ENCODE measurements at regions not wholly inside any gene's neighbourhood (a gene's known extent, or its start where the extent isn't known, plus 50 kb on each side); places are given as distances from the start of the nearest gene placed in this dataset.
A peak's percentile ranks its signal among the peaks of the same experiment; 100 is the strongest.
"Not testable (repeated sequence)": the region's sequence is repeated elsewhere in the genome, so short reads cannot be mapped to it uniquely, and the experiment has no call there.

DNA sequence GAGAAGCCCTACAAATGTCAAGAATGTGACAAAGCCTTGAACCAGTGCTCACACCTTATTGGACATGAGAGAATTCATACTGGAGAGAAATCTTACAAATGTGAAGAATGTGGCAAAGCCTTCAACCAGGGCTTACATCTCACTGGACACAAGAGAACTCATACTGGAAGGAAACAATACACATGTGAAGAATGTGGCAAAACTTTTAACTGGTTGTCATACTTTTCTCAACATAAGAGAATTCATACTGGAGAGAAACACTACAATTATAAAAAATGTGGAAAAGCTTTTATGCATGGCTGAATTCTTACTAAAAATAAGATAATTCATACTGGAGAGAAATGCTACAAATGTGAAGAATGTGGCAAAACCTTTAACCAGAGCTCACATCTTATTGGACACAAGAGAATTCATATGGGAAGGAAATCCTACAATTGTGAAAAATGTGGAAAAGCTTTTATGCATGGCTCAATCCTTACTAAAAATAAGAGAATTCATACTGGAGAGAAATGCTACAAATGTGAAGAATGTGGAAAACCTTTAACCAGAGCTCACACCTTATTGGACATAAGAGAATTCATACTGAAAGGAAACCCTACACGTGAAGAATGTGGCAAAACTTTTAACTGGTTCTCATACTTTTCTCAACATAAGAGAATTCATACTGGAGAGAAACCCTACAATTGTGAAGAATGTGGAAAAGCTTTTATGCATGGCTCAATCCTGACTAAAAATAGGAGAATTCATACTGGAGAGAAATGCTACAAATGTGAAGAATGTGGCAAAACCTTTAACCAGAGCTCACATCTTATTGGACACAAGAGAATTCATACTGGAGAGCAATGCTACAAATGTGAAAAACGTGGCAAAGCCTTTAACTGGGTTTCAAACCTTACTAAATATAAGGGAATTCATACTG lies 350.6 kb upstream of the NUPR2 start:
- not testable (repeated sequence) for DNase-seq

DNA sequence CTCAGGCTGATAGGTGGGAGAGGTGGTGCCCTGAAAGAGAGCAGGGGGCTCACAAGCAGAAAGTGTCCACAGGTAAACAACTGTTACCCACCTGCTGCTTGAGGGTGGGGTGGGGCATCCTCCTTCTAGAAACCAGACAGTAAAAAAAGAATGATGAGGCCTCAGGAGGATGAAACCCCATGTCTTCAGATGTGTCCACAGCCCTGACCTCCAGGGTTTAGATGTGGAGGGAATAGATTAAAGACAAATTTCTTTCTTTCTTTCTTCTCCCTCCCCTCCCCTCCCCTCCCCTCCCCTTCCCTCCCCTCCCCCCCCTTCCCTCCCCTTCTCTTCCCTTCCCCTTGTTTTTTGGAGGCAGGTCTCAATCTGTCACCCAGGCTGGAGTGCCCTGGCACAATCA lies 333.5 kb upstream of the NUPR2 start:
- DNase-seq, result no peak

DNA sequence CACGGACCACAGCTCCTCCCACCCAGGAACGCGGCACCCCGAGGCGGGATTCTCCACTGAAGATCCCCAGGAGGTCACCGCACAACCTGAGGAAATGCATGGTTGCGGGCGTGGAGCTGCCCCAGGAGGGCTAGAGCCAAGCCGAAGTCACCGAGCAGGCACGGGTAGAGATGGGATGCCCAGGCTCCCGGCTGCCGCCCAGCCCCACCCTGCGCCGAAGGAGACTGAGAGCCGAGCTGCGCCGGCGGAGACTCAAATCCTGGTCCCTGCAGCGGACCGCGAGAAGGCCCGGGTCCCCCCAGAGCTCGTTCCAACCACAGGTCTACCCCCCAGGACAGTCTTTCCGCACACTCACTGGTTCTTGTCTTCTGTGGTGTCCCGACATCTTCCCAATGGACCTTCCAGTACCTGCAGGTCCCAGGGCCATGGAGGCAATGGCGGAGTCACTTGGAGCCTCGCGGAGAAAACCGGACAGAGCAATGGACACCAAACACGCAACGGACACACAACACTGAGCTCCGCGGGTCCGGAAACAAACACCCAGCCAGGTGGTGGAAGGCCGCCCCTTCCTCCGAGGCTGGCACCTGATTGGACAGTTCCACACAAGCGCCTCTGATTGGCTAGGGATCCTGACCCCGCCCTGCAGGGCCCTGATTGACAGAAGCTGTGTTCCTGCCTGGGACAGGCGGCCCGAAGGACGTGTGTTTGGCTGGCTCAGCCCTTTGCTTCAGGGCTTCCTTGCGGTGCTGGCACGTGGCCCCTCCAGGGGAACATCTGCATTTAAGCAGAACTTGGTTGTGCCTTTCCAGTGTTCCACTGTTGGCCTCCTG lies 331.9 kb upstream of the NUPR2 start:
- peak in 8 of 51 donors; percentile 0 to 48 (median 8) for DNase-seq

DNA sequence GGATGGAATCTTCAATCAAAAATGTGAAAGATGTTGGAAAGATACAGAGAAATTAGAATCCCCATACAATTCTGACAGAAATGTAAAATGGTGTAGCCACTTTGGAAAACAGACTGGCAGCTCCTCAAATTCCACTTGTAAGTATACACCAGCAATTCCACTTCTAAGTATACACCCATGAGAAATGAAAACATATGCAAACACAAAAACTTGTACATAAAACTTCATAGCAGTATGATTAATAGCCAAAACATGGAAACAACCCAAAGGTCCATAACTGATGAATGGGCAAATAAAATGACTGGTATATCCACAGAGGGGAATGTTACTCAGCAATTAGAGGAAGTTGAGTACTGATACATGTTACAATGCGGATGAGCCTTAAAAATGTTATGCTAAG lies 304.3 kb upstream of the NUPR2 start:
- DNase-seq, result not testable (repeated sequence)

DNA sequence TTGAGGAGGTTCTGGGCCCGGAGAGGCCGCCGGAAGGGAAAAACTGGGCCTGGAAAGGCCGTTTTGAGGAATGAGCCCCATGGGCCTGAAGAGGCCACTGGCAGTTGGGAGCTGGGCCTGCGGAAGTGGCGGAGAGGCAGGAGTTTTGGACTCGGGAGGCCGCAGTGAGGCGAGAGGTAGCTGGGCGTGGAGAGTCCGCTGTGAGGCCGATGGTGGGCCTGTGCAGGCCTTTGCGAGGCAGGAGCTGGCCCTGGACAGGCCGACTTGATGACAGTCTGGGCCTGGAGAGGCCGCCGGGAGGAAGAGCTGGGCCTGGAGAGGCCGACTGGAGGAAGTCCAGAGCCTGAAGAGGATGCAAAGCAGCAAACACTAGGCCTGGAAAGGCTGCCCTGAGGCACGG lies 259.0 kb upstream of the NUPR2 start:
- no peak for DNase-seq

DNA sequence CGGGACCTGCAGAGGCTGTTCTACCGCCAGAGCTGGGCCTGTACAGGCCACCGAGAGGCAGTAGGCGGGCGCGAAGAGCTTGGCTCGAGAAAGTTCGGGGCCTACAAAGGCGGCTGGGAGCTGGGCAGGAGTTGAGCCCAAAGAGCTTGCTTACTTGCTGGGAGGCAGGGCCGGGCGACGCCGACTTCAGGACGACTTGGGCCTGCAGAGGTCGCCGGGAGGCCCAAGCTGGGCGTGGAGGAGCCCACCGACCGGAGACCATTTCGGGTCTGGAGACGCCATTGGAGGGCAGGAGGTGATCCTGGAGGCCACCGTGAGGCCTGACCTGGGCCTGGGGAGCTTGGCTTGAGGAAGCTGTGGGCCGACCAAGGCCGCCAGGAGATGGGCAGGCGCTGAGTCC lies 258.4 kb upstream of the NUPR2 start:
- DNase-seq, result not testable (repeated sequence)

DNA sequence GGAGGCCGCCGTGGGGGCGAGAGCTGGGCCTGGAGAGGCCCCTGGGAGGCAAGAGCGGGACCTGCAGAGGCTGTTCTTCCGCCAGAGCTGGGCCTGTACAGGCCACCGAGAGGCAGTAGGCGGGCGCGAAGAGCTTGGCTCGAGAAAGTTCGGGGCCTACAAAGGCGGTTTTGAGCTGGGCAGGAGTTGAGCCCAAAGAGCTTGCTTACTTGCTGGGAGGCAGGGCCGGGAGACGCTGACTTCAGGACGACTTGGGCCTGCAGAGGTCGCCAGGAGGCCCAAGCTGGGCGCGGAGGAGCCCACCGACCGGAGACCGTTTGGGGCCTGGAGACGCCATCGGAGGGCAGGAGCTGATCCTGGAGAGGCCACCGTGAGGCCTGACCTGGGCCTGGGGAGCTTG lies 257.1 kb upstream of the NUPR2 start:
- not testable (repeated sequence) for DNase-seq

DNA sequence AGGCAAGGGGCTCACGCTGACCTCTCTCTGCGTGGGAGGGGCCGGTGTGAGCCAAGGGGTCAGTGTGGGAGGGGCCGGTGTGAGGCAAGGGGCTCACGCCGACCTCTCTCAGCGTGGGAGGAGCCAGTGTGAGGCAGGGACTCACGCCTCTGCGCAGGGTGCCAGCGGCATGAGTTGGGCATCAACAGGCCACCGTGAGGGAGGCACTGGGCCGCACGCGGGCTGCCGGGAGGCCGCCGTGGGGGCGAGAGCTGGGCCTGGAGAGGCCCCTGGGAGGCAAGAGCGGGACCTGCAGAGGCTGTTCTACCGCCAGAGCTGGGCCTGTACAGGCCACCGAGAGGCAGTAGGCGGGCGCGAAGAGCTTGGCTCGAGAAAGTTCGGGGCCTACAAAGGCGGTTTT lies 255.6 kb upstream of the NUPR2 start:
- not testable (repeated sequence) for DNase-seq

DNA sequence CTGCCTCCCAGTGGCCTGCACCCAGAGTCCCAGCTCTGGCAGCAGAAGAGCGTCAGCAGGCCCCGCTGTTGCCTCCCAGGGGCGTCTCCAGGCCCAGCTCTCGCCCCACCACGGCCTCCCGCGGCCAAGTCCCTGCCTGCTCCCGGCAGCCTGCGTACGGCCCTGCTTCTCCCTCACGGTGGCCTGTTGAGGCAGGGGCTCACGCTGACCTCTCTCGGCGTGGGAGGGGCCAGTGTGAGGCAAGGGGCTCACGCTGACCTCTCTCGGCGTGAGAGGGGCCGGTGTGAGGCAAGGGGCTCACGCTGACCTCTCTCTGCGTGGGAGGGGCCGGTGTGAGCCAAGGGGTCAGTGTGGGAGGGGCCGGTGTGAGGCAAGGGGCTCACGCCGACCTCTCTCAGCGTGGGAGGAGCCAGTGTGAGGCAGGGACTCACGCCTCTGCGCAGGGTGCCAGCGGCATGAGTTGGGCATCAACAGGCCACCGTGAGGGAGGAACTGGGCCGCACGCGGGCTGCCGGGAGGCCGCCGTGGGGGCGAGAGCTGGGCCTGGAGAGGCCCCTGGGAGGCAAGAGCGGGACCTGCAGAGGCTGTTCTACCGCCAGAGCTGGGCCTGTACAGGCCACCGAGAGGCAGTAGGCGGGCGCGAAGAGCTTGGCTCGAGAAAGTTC lies 254.1 kb upstream of the NUPR2 start:
- not testable (repeated sequence) for DNase-seq

DNA sequence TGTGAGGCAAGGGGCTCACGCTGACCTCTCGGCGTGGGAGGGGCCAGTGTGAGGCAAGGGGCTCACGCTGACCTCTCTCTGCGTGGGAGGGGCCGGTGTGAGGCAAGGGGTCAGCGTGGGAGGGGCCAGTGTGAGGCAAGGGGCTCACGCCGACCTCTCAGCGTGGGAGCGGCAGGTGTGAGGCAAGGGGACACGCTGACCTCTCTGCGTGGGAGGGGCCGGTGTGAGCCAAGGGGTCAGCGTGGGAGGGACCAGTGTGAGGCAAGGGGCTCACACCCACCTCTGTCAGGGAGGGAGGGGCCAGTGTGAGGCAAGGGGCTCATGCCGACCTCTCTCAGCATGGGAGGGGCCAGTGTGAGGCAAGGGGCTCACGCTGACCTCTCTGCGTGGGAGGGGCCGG lies 251.7 kb upstream of the NUPR2 start:
- not testable (repeated sequence) for DNase-seq

DNA sequence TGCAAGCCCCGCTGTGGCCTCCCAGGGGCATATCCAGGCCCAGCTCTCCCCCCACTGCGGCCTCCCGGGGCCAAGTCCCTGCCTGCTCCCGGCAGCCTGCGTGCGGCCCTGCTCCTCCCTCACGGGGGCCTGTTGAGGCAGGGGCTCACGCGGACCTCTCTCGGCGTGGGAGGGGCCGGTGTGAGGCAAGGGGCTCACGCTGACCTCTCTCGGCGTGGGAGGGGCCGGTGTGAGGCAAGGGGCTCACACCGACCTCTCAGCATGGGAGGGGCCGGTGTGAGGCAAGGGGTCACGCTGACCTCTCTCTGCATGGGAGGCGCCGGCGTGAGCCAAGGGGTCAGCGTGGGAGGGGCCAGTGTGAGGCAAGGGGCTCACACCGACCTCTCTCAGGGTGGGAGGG lies 251.2 kb upstream of the NUPR2 start:
- peak in 7 of 51 donors; percentile 1 to 29 (median 11) for DNase-seq

DNA sequence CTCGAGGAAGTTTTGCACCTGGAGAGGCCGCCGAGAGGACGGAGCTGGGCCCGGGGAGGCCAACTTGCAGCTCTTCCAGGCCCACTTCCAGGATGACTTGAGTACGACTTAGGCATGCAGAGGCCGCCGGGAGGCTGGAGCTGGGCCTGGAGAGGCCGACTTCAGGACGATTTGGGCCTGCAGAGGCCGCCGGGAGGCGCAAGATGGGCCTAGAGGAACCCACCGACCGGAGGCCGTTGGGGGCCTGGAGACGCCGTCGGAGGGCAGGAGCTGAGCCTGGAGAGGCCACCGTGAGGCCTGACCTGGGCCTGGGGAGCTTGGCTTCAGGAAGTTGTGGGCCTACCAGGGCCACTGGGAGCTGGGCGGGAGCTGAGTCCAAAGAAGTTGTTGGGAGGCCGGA lies 250.5 kb upstream of the NUPR2 start:
- not testable (repeated sequence) for DNase-seq

DNA sequence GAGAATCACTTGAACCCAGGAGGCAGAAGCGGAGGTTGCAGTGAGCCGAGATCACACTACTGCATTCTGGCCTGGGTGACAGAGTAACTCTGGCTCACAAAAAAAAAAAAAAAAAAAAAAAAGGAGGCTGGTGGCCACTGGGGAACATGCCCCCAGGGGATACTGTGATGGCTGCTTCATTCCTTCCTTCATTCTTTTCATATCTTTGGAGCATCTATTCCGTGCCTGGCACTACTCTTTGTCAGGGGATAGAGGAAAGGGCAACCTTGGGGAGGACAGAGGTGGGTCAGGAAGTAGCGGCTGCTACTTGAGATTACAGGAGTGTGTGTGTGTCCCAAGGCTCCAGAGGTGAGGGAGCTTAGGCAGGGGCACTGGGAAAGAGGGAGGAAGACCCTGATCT lies 236.4 kb upstream of the NUPR2 start:
- not testable (repeated sequence) for DNase-seq

DNA sequence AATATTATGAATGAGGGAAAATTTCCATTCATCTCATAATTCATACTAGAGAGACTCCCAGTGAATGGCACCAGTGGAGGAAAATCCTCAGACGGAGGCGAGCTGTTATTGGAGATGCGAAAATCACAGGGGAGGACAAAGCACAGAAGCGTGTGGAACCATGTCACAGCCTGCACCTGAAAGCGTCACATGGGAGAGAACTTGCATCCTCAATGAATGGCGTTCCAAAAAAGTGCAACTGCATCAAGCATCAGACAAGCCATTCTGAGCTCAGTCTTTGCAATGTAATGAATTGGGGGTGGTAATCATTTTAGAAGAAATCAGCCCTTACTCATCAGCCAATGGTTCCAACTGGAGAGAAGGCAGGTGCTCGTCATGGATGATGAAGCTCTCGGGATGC lies 235.0 kb upstream of the NUPR2 start:
- DNase-seq, result not testable (repeated sequence)

DNA sequence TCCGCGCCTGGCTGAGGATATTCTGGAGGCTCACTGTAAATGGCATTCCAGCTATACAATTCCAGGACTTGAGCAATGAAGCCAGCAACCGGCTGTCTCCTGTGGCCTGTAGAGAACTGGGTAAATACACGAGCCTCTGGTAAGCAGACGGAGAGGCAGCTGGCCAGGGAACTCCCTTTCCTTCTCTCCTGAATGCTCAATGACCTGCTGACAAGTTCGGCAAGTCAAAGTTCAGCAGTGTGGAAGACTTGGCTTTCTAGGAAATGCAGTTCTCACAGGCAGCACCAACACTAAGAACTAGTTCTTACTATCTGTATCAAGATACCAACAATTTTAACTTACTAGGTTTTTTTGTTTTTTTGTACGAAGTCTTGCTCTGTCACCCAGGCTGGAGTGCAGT lies 232.1 kb upstream of the NUPR2 start:
- DNase-seq, result not testable (repeated sequence)

DNA sequence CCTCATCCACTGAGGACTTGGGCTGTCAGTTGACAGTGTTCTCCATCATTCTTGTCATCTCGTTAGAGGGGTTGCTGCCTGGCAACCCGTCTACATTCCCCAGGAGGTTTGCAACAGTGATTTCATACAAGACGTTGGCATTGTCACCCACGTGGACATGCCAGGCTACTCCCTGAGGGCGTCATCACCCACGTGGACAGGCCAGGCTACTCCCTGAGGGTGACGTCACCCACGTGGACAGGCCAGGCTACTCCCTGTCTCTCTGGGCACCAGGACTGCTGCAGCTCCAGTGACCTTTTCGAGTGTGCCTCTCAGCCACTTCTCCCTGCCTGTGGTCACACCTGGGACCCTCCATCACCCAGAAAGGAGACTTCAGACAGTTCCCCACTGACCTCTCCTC lies 212.1 kb upstream of the NUPR2 start:
- not testable (repeated sequence) for DNase-seq

DNA sequence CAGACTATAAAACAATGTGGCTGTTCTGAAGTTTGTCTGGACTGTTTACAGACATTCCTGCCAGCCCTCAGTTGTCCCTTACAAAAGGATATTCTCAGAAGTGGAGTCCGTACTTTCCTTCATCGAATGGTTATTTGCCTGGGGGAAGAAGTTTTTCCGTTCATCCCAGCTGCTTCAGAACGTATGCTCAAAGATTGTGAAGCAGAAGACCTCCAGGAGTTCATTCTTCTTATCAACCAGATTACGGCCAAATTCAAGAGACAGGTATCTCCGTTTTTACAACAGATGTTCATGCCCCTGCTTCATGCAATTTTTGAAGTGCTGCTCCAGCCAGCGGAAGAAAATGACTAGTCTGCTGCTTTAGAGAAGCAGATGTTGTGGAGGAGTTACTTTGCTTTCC lies 174.3 kb upstream of the NUPR2 start:
- peak in 1 of 51 donors; percentile 3 for DNase-seq

DNA sequence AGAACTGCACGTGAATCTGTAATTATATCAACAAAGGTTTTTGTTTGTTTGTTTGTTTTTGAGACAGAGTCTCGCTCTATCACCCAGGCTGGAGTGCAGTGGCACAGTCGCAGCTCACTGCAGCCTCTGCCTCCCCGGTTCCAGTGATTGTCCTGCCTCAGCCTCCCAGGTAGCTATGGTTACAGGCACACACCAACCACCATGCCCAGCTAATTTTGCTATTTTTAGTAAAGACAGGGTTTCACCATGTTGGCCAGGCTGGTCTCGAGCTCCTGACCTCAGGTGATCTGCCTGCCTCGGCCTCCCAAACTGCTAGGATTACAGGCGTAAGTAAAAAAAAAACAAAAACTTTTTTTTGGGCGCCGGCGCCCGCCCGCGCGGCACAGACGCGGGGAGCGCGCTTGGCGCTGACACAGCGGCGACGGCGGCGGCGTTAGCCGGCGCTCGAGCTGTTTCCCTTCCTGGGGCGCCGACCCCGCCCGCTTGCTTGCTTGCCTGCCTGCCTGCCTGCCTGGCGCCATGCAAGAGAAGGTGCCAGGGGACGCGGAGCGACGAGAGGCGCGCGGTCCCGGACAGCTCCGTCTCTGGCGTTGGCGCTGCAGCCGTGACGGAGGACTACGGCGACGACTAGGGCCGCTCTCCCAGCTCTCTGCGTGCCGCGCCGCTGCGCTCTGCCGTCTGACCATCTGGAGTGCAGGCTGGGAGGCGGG lies 171.4 kb upstream of the NUPR2 start:
- peak in 22 of 51 donors; percentile 2 to 50 (median 13) for DNase-seq

DNA sequence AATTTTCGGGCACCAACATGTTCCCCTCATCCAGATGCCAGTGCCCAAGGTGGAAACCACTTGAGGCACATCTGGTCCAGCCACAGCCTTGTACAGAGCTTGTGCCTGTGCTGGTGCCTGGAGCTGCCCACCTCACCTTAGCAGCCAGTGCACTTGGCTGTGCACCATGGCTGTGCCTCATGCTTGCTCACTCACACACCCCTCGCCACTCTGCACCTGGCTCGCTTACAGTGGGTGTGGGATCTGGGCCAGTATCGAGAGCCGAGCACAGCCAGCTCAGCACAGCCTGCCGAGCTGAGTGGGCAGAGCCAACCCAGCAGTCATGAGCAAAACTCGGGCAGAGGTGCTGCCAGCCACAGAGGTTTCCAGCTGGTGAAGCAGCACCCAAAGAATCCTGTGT lies 139.9 kb upstream of the NUPR2 start:
- DNase-seq, result peak in 1 of 51 donors; percentile 19

DNA sequence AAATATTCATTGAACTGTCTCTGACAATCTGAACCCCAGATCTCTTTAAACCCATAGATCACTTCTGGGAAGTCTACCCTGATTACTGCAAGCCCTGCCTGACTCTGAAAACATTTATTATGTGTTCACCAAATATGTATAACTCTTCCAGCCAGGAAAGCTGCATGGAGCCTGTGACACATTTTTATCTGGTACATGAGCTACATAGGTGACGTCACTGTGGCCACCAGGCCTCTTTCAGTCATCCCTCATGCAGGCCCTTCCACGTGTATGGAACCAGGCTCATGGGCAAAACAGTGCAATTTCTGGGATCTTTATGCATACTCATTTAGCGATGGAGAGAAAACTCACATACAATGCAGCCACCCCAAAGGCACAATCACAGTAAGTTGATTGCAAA lies 133.9 kb upstream of the NUPR2 start:
- no peak for DNase-seq

DNA sequence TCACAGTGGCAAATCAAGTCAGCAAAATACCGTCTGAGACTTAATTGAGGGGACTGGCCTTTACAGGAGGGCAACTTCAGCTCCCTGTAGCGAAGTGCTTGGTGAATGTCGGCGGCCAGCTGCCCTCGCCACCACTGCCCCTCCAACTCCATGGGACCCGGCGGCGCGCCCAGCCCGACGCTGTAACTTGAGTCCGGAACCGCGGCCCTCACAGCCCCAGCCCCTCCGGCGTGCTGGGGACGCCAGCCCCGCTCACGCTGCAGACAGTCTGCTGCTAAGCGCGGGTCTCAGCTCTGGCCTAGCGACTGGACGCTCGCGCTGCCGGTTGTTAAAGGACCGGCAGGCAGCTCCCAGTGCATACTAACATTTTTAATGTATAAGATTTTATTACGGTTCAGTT lies 113.4 kb upstream of the NUPR2 start:
- DNase-seq, result no peak

Measured in hypothalamus (tissue), 51 donors.